Peyer's patch (tissue), 4 donors: ENCODE measurements at regions not wholly inside any gene's neighbourhood (a gene's known extent, or its start where the extent isn't known, plus 50 kb on each side); places are given as distances from the start of the nearest gene placed in this dataset.

Source experiments
- CTCF ChIP-seq, 6 experiments: fragments of 450-650 bp in 4 of 6; fragments of 200-600 bp in 2 of 6; sonication (generic) in 1 of 6; IDR thresholded peaks; one replicate each; pipeline ENCODE4 v1.5.1; 2017 to 2019; ENCODE audit warnings: antibody characterized with exemption in 6 of 6, mild to moderate bottlenecking in 3 of 6, moderate library complexity in 1 of 6
- POLR2A ChIP-seq, 2 donors: fragments of 450-650 bp; IDR thresholded peaks; one replicate each; pipeline ENCODE4 v1.5.1; 2017; ENCODE audit warnings: antibody characterized with exemption in 2 of 2, mild to moderate bottlenecking in 2 of 2, moderate library complexity in 2 of 2

- TF ChIP-seq CTCF (IDR thresholded peaks at IDR 0.05) (no peak), POLR2A (IDR thresholded peaks at IDR 0.05) (no peak)
Observed at GRCh38 chr1:14217384-14217783, 381.1 kb upstream of the KAZN start.
